ENCODE measurements at regions not wholly inside any gene's neighbourhood (a gene's known extent, or its start where the extent isn't known, plus 50 kb on each side); places are given as distances from the start of the nearest gene placed in this dataset.
"Not testable (repeated sequence)": the region's sequence is repeated elsewhere in the genome, so short reads cannot be mapped to it uniquely, and the experiment has no call there.

- TF ChIP-seq ZFX (IDR thresholded peaks at IDR 0.05) = no peak
- TF ChIP-seq CTCF (conservative IDR thresholded peaks at IDR 0.05) = no peak
- H3K27ac ChIP-seq = no peak overlapping the region
Observed at GRCh38 chr7:69285854-69286253, 312.4 kb upstream of the AUTS2 start.

- TF ChIP-seq CTCF (conservative IDR thresholded peaks at IDR 0.05) (no peak), ZFX (IDR thresholded peaks at IDR 0.05) (no peak)
- H3K27ac ChIP-seq = no peak overlapping the region
Observed at GRCh38 chr7:69295977-69296376, 302.3 kb upstream of the AUTS2 start.

- no peak for TF ChIP-seq ZFX (IDR thresholded peaks at IDR 0.05)
- no peak for TF ChIP-seq CTCF (conservative IDR thresholded peaks at IDR 0.05)
- H3K27ac ChIP-seq = no peak overlapping the region
Observed at GRCh38 chr7:69301253-69301652, 297.0 kb upstream of the AUTS2 start.

- no peak overlapping the region for H3K27ac ChIP-seq
- TF ChIP-seq CTCF (conservative IDR thresholded peaks at IDR 0.05) (no peak), ZFX (IDR thresholded peaks at IDR 0.05) (no peak)
Observed at GRCh38 chr7:69309601-69310000, 288.7 kb upstream of the AUTS2 start.

GRCh38 chr7:69311489-69311888 is 286.8 kb upstream of the AUTS2 start:
- TF ChIP-seq CTCF (conservative IDR thresholded peaks at IDR 0.05) (no peak), ZFX (IDR thresholded peaks at IDR 0.05) (no peak)

GRCh38 chr7:69313852-69314251 is 284.4 kb upstream of the AUTS2 start:
- H3K27ac ChIP-seq = not testable (repeated sequence)

More at GRCh38 chr7:69311489-69311888, 286.8 kb upstream of the AUTS2 start:
- no peak overlapping the region for H3K27ac ChIP-seq

- no peak overlapping the region for H3K27ac ChIP-seq
- TF ChIP-seq ZFX (IDR thresholded peaks at IDR 0.05) (no peak), CTCF (conservative IDR thresholded peaks at IDR 0.05) (no peak)
Observed at GRCh38 chr7:69318794-69319193, 279.5 kb upstream of the AUTS2 start.

GRCh38 chr7:69328516-69328915 is 269.8 kb upstream of the AUTS2 start:
- H3K27ac ChIP-seq = no peak overlapping the region
- TF ChIP-seq ZFX (IDR thresholded peaks at IDR 0.05) (no peak), CTCF (conservative IDR thresholded peaks at IDR 0.05) (no peak)

Measured in C4-2B (cell line).